Activated CD4-positive, alpha-beta T cell treated with anti-CD3 and anti-CD28 coated beads, Interleukin-2, amount 50 U/mL, for 4 hours (primary cell): ENCODE measurements at regions not wholly inside any gene's neighbourhood (a gene's known extent, or its start where the extent isn't known, plus 50 kb on each side); places are given as distances from the start of the nearest gene placed in this dataset.
"Not testable (repeated sequence)": the region's sequence is repeated elsewhere in the genome, so short reads cannot be mapped to it uniquely, and the experiment has no call there.

Experiments
- DNase-seq, 2 experiments: peaks; one replicate each; pipeline ENCODE4 v3.0.0-alpha.2; 2020

GRCh38 chr14:44453433-44454171 lies 53.5 kb downstream of the FSCB start:
- DNase-seq, result no peak

- not testable (repeated sequence) for DNase-seq
Measured at GRCh38 chr14:44450232-44450631, 56.9 kb downstream of the FSCB start.

GRCh38 chr14:44449680-44450079 lies 57.4 kb downstream of the FSCB start:
- DNase-seq, result no peak

- no peak for DNase-seq
Measured at GRCh38 chr14:44448951-44449358, 58.1 kb downstream of the FSCB start.

GRCh38 chr14:44446965-44447364 lies 60.1 kb downstream of the FSCB start:
- DNase-seq, result no peak

- no peak for DNase-seq
Measured at GRCh38 chr14:44444454-44444853, 62.6 kb downstream of the FSCB start.

- no peak for DNase-seq
Measured at GRCh38 chr14:44438936-44439335, 68.1 kb downstream of the FSCB start.

GRCh38 chr14:44438221-44438620 lies 68.9 kb downstream of the FSCB start:
- no peak for DNase-seq

- DNase-seq, result no peak
Measured at GRCh38 chr14:44436458-44436857, 70.6 kb downstream of the FSCB start.

GRCh38 chr14:44428231-44428945 lies 78.7 kb downstream of the FSCB start:
- DNase-seq, result no peak

GRCh38 chr14:44422699-44423098 lies 84.4 kb downstream of the FSCB start:
- DNase-seq, result no peak

GRCh38 chr14:44420226-44420625 lies 86.9 kb downstream of the FSCB start:
- no peak for DNase-seq

- DNase-seq, result no peak
Measured at GRCh38 chr14:44418856-44419255, 88.2 kb downstream of the FSCB start.

- DNase-seq, result no peak
Measured at GRCh38 chr14:44417809-44418208, 89.3 kb downstream of the FSCB start.

- DNase-seq, result no peak
Measured at GRCh38 chr14:44414646-44415045, 92.4 kb downstream of the FSCB start.

- DNase-seq, result no peak
Measured at GRCh38 chr14:44412858-44413569, 94.1 kb downstream of the FSCB start.

GRCh38 chr14:44405011-44405486 lies 102.0 kb downstream of the FSCB start:
- DNase-seq, result no peak

- no peak for DNase-seq
Measured at GRCh38 chr14:44404599-44404998, 102.5 kb downstream of the FSCB start.

- no peak for DNase-seq
Measured at GRCh38 chr14:44404036-44404435, 103.0 kb downstream of the FSCB start.

- no peak for DNase-seq
Measured at GRCh38 chr14:44403193-44403592, 103.9 kb downstream of the FSCB start.

GRCh38 chr14:44396226-44396625 lies 110.9 kb downstream of the FSCB start:
- DNase-seq, result no peak

- no peak for DNase-seq
Measured at GRCh38 chr14:44392984-44393383, 114.1 kb downstream of the FSCB start.

- DNase-seq, result no peak
Measured at GRCh38 chr14:44388306-44388705, 118.8 kb downstream of the FSCB start.

GRCh38 chr14:44385906-44386305 lies 121.2 kb downstream of the FSCB start:
- DNase-seq, result no peak
